Right lobe of liver (tissue), 6 donors: ENCODE measurements at regions not wholly inside any gene's neighbourhood (a gene's known extent, or its start where the extent isn't known, plus 50 kb on each side); places are given as distances from the start of the nearest gene placed in this dataset.
A peak's percentile ranks its signal among the peaks of the same experiment; 100 is the strongest.
"Not testable (repeated sequence)": the region's sequence is repeated elsewhere in the genome, so short reads cannot be mapped to it uniquely, and the experiment has no call there.

Source experiments
- ATAC-seq, 4 donors: fragments of 200-7000 bp; cut with Tn5 transposase; one replicate each; pipeline ENCODE4 v1.9.1; 2020; ENCODE audit warnings: mild to moderate bottlenecking in 4 of 4, moderate library complexity in 4 of 4
- DNase-seq, 3 donors: peaks; one replicate each; pipeline ENCODE4 v3.0.0-alpha.2; 2020
- H3K27ac ChIP-seq, 3 donors: fragments of 200-600 bp; one replicate each; pipeline ENCODE4 v1.8.0; 2022
- H3K27me3 ChIP-seq, 2 donors: fragments of 200-600 bp; one replicate each; pipeline ENCODE4 v1.8.0; 2022
- H3K36me3 ChIP-seq, 4 donors: fragments of 200-600 bp; sonication (generic) in 1 of 4; one replicate each; pipeline versions ENCODE4 v1.5.1 to v1.8.0; 2017 to 2022; ENCODE audit warnings: control low read depth in 1 of 4
- H3K4me1 ChIP-seq, 4 donors: fragments of 200-600 bp; sonication (generic) in 1 of 4; one replicate each; pipeline versions ENCODE4 v1.5.1 to v1.8.0; 2017 to 2022; ENCODE audit warnings: control low read depth in 1 of 4
- H3K4me3 ChIP-seq, 3 donors: fragments of 200-600 bp; one replicate each; pipeline ENCODE4 v1.8.0; 2022
- H3K9me3 ChIP-seq, 4 donors: fragments of 200-600 bp; sonication (generic) in 1 of 4; one replicate each; pipeline versions ENCODE4 v1.5.1 to v1.8.0; 2017 to 2022; ENCODE audit warnings: control low read depth in 1 of 4
- POLR2A ChIP-seq: fragments of 450-650 bp; IDR thresholded peaks from one replicate; pipeline ENCODE4 v1.6.1; 2017; ENCODE audit warnings: antibody characterized with exemption, mild to moderate bottlenecking
- WGBS: methylation state at CpG from one replicate; pipeline ENCODE4 v1.1.6; 2018; ENCODE audit warnings: low coverage, low lambda C conversion rate; ENCODE audit not compliant: insufficient coverage; ENCODE audit errors: missing lambda C conversion rate; 5-methylcytosine and 5-hydroxymethylcytosine counted together
- intact Hi-C, 2 donors: fragments of 100-400 bp; cut with DNase I; formaldehyde crosslinking; loops; one replicate each; pipeline versions ENCODE4 v1.11.2 to v1.14.1; 2022
- TF ChIP-seq, protein P1 (sequence below), 4 donors: fragments of 200-600 bp in 3 of 4; fragments of 450-650 bp in 1 of 4; IDR thresholded peaks; one replicate each; pipeline versions ENCODE4 v1.5.1 to v1.8.0; 2016 to 2022; ENCODE audit warnings: antibody characterized with exemption in 4 of 4, mild to moderate bottlenecking in 2 of 4
- donor health status: DM: no; HTN: yes; CAD: no.
- donor health status: DM: no; HTN: no; CAD: no.
- donor health status: DM: no; HTN: no; CAD: no.
- donor health status: DM: no; HTN: yes; CAD: no.
- donor health status: DM: no; HTN: yes; CAD: no.

DNA sequence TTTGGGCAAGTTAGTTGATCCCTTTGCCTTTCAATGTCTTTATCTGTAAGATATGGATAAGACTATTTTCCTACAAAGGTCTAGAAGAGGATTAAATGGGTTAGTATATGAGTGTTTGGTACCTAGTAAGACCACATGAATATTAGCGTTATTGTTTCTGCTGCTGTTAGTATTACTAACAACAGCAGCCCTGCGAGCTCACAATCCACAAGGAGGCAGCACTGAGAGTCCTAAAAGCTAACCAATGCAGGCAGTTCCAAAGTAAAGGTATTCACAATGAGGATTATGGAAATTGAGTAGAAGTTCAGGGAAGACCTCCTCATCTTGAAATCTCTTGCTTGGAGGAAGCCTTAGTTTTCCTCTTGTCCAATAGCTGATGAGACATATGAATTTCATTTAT lies 248.9 kb downstream of the TDRD15 start:
- 60% methylated on average over 2 of the region's 2 CpGs for WGBS
- no peak for TF ChIP-seq POLR2A
- TF ChIP-seq, protein P1, sequence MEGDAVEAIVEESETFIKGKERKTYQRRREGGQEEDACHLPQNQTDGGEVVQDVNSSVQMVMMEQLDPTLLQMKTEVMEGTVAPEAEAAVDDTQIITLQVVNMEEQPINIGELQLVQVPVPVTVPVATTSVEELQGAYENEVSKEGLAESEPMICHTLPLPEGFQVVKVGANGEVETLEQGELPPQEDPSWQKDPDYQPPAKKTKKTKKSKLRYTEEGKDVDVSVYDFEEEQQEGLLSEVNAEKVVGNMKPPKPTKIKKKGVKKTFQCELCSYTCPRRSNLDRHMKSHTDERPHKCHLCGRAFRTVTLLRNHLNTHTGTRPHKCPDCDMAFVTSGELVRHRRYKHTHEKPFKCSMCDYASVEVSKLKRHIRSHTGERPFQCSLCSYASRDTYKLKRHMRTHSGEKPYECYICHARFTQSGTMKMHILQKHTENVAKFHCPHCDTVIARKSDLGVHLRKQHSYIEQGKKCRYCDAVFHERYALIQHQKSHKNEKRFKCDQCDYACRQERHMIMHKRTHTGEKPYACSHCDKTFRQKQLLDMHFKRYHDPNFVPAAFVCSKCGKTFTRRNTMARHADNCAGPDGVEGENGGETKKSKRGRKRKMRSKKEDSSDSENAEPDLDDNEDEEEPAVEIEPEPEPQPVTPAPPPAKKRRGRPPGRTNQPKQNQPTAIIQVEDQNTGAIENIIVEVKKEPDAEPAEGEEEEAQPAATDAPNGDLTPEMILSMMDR (IDR thresholded peaks at IDR 0.05): peak; percentile 41 to 53 (median 50)
- H3K4me1 ChIP-seq: no peaks in the 10 kb centered on the region
- no peaks in the 10 kb centered on the region for H3K9me3 ChIP-seq
- H3K27ac ChIP-seq: no peak overlapping the region
- peak in 3 of 4 donors; percentile 40 to 56 (median 53) for ATAC-seq
- intact Hi-C loops: no loop called here
- H3K36me3 ChIP-seq: no peaks in the 10 kb centered on the region
- no peak overlapping the region for H3K4me3 ChIP-seq
- no peaks in the 10 kb centered on the region for H3K27me3 ChIP-seq
- no peak for DNase-seq

DNA sequence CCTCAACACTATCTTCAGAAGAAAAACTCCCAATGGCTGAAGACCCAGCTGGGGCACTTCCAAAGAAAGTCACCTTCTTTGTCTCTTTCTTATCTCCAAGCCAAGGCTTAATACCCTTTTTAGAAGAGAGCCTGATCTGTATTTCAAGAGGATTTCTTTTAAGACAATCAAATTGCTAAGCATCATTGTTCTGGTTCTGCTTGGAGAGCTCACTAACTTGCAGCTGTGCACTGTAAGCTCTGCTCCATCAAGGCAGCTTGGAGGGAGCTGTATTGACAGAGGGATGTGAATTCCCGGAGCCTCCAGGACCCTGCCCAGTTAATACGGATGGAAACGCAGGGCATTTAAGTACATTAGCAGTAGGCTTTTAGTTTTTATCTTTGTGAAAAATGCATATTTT lies 253.1 kb downstream of the TDRD15 start:
- WGBS: 64% methylated on average over 3 of the region's 3 CpGs
- ATAC-seq (no peak), DNase-seq (no peak)
- no peak overlapping the region for H3K27ac ChIP-seq
- H3K27me3 ChIP-seq: no peaks in the 10 kb centered on the region
- H3K4me3 ChIP-seq: no peak overlapping the region
- no peaks in the 10 kb centered on the region for H3K4me1 ChIP-seq
- no peaks in the 10 kb centered on the region for H3K36me3 ChIP-seq
- intact Hi-C loops: no loop called here
- no peak for TF ChIP-seq POLR2A
- no peaks in the 10 kb centered on the region for H3K9me3 ChIP-seq

DNA sequence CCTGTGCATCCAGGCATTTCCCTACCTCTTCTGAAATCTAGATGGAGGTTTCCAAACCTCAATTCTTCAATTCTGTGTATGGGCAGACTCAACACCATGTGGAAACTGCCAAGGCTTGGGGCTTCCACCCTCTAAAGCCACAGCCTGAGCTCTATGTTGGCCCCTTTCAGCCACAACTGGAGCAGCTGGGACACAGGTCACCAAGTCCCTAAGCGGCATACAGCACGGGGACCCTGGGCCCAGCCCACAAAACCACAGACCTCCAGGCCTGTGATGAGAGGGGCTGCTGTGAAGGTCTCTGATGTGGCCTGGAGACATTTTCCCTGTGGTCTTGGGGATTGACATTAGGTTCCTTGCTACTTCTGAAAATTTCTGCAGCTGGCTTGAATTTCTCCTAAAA lies 255.4 kb downstream of the TDRD15 start:
- WGBS: 100% methylated on average over 2 of the region's 2 CpGs
- no peaks in the 10 kb centered on the region for H3K9me3 ChIP-seq
- intact Hi-C loops: no loop called here
- ATAC-seq (no peak), DNase-seq (no peak)
- H3K27ac ChIP-seq: no peak overlapping the region
- TF ChIP-seq, protein P1 (IDR thresholded peaks at IDR 0.05): no peak
- no peak for TF ChIP-seq POLR2A
- H3K4me3 ChIP-seq: no peak overlapping the region
- H3K4me1 ChIP-seq: no peaks in the 10 kb centered on the region
- no peaks in the 10 kb centered on the region for H3K36me3 ChIP-seq
- H3K27me3 ChIP-seq: no peaks in the 10 kb centered on the region

DNA sequence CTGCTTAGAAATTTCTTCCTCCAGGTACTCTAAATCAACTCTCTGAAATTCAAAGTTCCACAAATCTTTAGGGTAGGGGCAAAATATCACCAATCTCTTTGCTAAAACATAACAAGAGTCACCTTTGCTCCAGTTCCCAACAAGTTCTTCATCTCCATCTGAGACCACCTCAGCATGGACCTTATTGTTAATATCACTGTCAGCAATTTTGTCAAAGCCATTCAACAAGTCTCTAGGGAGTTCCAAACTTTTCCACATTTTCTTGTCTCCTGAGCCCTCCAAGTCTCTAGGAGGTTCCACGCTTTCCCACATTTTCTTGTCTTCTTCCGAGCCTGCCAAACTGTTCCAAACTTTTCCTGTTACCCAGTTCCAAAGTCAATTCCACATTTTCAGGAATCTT lies 255.9 kb downstream of the TDRD15 start:
- DNase-seq, H3K27ac ChIP-seq, intact Hi-C loops, H3K9me3 ChIP-seq, H3K36me3 ChIP-seq, H3K4me3 ChIP-seq, ATAC-seq, H3K4me1 ChIP-seq, H3K27me3 ChIP-seq: not testable (repeated sequence)
- 83% methylated on average over 2 of the region's 2 CpGs for WGBS

DNA sequence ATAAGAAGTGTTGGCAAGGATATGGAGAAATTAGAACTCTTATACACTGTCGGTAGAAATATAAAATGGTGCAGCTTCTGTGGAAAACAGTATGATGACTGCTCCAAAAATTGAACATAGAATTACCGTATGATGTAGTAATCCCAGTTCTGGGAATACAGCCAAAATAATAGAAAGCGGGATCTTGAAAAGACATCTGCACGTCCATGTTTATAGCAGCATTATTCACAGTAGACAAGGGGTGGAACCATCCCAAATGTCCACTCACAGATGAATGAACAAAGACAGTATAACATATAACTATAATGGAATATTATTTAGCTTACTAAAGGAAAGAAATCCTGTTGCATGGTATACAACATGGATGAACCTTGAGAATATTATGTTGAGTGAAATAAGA lies 257.7 kb downstream of the TDRD15 start:
- intact Hi-C loops: no loop called here
- H3K9me3 ChIP-seq: no peaks in the 10 kb centered on the region
- H3K27ac ChIP-seq: no peak overlapping the region
- TF ChIP-seq, protein P1 (IDR thresholded peaks at IDR 0.05): no peak
- no peak for TF ChIP-seq POLR2A
- DNase-seq (no peak), ATAC-seq (no peak)
- WGBS: 46% methylated on average over 4 of the region's 4 CpGs
- no peak overlapping the region for H3K4me3 ChIP-seq
- H3K4me1 ChIP-seq: no peaks in the 10 kb centered on the region
- H3K27me3 ChIP-seq: no peaks in the 10 kb centered on the region
- no peaks in the 10 kb centered on the region for H3K36me3 ChIP-seq
